GM18870 (cell line): ENCODE measurements at regions not wholly inside any gene's neighbourhood (a gene's known extent, or its start where the extent isn't known, plus 50 kb on each side); places are given as distances from the start of the nearest gene placed in this dataset.
"Not testable (repeated sequence)": the region's sequence is repeated elsewhere in the genome, so short reads cannot be mapped to it uniquely, and the experiment has no call there.

Source experiments
- ATAC-seq: cut with Tn5 transposase; IDR thresholded peaks from one replicate; pipeline ENCODE4 v1.9.1; 2021; ENCODE audit warnings: moderate library complexity; ENCODE audit not compliant: unreplicated experiment

DNA sequence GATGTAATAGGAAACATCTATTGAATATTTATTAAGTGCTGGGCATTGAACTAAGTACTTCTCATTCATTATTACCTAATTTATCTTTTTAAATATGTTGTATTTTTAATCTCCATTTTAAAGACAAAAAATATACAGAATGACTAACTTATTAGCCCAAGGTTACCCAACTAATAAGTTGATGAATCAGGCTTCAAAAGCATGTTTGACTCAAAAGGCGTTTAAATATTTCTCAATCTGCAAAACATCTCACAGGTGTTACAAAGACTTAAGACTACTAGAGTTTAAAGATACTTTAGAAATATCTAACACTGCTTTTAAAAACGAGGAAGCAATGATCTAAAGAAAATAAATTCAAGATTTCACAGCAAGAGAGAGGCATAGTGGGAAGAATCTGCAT lies 457.4 kb upstream of the DCN start:
- ATAC-seq: no peak

DNA sequence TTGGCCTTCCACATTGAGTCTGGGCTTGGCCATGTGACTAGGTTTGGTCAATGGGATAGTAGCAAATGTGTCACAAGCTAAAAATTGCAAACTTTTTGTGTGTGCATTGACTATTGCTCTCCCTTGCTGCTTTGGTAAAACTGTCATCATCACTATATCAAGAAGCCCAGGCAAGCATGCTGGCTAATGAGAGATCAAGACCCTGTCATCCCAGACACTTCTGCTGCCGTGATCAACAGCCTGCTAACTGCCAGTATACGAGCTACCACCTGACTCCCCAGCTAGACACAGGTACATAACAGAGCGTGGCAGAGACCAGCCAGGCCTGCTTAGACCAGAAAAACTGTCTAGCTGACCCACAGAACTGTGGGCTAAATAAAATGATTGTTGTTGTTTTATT lies 456.7 kb upstream of the DCN start:
- no peak for ATAC-seq

DNA sequence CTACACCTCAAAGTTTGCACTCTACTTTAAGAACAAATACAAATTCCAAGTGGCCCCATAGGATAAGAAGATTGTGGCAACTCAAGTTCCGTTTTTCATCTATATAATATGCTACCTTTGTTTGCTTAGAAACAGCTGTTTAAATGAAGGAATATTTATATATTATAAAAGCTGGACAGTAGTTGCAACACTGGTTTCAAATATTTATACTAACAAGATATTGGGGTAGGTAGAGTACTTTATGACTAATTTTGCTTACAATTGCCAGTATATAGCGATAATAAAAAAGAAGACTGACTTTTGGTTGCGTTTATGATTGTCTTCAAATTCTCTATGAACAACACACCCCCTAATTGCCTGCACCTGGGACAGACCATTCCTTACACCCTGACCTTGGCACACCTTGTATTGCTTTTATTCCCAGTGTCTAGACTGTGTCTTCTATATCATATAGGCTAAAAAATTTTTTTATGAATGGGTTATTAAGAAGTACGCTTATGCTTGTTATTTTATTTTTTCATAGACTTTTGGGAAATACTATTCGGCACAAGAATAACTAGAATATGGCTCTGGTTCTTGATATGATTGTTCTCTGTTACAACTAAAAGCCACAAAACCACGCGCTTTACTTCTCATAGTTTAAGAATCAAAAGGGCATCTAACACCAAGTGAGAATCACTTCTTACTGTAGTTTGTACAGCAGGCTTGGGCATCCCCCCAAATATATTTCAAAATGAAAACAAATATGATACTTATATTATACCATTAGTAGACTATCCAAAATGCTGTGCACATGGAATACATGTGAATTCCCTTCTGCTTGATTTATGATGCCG lies 455.4 kb upstream of the DCN start:
- ATAC-seq: no peak

DNA sequence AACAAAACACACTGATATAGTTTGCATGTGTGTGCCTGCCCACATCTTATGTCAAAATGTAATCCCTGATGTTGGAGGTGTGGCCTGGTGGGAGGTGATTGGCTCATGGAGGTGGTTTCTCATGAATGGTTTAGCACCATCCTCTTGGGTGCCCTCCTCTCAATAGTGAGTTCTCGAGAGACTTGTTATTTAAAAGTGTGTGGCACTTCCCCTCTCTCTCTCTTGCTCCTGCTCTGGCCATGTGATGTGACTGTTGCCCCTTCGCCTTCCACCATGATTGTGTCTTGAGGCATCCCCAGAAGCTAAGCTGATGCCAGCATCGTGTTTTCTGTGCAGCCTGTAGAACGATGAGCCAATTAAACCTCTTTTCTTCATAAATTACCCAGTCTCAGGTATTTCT lies 454.1 kb upstream of the DCN start:
- ATAC-seq: no peak

DNA sequence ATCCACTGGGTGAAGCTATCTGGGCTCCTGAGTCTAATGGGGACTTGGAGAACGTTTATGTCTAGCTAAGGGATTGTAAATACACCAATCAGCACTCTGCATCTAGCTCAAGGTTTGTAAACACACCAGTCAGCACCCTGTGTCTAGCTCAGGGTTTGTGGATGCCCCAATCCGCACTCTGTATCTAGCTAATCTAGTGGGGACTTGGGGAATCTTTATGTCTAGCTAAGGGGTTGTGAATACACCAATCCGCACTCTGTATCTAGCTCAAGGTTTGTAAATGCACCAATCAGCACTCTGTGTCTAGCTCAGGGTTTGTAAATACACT lies 451.7 kb upstream of the DCN start:
- ATAC-seq: not testable (repeated sequence)

DNA sequence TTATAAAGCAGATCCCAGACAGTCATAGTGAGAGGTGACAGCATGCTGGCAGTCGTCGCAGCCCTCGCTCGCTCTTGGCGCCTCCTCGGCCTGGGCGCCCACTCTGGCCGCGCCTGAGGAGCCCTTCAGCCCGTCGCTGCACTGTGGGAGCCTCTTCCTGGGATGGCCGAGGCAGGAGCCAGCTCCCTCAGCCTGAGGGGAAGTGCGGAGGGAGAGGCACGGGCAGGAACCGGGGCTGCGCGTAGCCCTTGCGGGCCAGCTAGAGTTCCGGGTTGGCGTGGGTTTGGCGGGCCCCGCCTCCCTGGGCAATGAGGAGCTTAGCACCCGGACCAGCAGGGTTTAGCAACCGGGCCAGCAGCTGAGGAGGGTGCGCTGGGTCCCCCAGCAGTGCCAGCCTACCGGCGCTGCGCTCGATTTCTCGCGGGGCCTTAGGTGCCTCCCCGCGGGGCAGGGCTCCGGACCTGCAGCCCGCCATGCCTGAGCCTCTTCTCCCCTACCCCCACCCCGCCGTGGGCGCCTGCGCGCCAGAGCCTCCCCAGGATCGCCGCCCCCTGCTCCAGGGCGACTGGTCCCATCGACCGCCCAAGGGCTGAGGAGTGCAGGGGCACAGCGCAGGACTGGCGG lies 451.2 kb upstream of the DCN start:
- ATAC-seq: no peak

DNA sequence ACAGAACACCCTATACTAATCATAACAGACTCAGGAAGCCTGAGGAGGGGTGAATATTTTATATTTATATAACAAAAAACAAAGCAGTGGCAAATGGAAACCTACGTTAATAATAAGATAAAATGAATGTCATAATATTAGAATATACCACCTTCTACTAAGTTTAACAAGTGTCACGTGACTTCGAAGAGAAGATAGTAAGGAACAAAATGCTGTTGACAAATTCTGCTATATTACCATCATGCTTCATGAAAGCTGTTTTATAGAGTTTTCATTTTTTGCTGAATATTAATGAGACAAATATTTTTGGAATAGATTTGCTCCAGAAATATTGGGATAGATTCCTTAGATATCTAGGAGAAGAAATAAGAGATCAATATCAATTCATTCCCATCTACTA lies 450.6 kb upstream of the DCN start:
- no peak for ATAC-seq

DNA sequence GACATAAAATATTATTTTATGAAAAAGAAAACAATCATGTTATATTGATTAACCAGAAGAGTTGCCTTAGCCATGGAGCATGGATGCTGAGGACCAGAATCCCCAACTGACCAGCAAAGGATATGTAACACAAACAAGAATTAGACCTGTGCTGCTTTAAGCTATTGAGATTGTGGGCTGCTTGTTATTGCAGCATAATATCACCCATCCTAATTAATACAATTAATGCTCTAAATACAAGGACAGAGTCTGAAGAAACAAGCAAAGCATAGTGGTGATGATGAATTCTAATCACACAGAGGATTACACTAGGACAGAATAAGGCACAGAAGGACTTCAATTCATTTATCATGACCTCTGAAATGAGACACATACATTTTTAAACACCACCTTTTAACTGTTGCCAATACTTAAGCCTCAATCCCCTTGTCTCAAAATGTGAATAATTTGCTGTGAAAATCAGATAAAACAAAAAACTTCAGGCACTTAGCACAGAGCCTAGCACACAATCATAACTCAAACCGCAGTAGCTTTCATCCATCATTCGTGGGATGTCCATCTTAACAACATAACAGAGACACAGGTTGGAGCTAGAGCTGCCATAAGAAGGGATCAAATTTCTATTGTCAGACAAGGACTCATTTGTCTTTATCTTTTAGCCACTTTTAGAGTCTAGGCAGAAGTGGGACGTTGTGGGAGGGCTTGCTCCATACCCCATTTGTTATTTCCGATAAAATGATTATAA lies 449.6 kb upstream of the DCN start:
- ATAC-seq: no peak

DNA sequence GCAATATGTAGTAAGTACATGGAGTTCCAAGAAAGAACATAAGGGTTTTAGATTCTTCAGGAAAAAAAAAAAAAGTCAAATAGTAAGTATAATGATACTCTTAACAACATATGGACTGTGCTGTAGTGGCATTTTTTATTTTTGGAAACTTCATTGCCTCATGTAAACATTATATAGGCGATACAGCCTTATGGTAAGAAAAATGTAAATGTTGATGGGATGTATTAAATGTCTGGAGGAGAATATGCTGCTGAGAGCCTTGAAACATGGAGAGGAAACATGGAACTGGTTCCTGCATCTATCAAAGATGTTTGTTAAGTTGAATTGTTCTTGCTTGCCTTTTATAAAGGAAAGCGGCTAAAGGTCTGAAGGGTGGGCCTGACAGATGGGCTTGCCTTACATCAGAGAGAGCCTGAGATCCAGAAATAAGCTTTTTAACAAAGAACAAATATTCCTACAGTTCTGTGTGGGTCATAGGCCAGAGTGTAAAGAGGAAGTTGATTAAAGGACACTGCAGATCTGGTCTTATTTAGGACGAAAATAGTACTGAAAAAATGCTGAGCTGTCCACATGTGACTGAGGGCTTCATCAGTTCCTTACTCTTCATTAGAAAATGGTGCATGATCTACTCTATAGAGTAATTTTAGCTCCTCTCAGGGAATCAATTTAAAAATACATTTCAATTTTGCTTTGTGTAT lies 448.1 kb upstream of the DCN start:
- ATAC-seq: no peak

DNA sequence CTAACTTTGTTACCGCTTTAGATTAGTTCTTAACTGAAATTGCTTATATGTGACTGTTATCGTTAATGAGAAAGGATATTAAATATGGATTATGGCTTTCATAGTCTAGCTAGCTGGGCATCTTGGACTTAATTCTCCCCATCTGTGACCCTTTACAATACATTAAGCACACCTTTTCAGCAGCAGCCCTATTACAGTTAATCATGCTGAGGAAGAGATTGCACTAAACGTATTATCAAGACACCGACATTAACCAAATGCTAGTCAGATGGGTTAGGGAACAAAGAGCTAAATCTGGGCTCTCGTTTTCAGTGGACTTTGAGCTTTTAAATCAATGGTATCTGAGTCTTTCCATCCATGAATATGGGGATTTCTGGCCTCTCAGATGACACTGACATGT lies 447.5 kb upstream of the DCN start:
- no peak for ATAC-seq

DNA sequence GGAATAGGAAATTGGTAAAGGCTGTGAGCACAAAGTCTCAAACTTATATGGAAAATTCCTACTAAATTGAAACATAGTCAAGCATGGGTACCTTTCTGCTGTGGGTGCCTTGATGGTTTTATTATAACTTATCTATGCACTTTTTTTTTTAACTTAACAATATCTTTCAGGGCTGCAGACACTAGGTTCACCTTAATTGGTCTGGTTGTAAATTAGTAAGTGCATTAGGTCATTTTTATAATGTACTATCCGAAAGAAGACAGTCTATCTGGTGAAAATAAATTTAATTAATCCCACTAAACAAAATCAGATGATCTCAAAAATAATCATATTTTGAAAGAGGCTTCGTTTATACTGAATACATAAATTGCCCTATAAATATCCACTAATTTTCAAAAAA lies 446.8 kb upstream of the DCN start:
- no peak for ATAC-seq

DNA sequence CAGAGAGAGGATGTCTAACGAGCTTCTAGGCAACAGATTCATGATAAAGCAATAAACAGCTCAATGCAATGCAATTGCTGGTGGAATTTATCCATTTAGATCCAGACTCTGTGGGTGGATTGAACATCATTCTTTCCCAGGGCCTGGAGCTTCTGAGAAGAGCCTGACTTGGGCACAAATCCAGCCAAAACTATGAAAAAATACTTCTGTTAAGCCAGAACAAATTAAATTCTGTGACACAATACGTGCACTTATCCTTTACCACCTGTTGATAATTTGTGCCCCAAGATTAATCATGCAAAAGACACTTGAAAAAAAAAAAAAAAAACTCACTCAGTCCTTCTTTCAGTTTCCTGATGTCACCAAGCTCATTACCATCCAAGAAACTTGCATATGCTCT lies 446.0 kb upstream of the DCN start:
- ATAC-seq: no peak

DNA sequence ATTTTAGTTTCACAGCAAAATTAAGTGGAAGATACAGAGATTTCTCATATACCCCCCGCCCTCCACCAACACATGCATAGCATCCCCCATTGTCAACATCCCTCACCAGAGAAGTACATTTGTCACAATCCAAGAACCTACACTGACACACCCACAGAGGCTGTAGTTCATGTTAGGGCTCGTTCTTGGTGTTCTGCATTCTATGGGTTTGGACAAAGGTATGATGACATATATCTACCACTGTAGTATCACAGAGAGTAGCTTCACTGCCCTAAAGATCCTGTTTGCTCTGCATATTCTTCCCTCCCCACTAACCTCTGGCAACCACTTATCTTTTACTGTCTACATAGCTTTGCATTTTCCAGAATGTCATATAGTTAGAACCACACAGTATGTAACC lies 444.6 kb upstream of the DCN start:
- ATAC-seq: no peak

DNA sequence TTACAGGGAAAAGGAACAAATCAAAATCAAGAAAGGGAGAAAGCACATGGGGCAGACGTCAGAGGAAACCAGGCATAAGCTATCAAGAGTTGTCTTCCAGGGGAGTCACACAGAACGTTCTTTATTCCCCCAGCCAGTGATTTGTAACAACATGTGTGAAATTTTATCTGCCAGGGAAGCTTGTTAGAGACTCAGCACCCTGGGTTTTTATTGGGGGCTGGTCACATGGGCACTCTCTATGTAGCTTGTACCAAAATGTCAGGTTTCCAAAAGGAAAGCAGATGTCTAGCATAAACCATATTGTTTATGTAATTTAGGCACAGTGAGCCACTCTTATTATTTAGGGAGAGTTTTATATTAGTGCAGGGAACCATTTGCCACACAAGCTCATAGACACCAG lies 440.4 kb upstream of the DCN start:
- no peak for ATAC-seq

DNA sequence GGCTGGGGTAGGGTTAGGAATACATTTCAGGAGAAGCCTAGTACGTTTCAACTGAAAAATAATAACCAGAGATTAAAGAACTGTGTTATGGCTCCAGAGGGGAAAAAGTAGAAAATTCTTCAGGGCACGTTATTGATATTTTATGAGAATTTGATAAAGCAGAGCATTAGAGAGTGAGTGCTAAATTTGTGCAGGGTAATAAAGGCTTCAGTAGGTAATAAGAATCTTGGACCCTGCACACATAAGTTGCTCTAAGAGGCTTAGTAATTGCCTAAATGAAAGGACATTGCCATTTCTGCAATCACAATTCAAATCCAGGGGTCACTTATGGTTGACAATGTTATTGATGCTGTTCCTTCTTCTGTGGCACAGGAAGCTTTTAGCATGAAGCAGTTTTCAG lies 439.4 kb upstream of the DCN start:
- no peak for ATAC-seq

DNA sequence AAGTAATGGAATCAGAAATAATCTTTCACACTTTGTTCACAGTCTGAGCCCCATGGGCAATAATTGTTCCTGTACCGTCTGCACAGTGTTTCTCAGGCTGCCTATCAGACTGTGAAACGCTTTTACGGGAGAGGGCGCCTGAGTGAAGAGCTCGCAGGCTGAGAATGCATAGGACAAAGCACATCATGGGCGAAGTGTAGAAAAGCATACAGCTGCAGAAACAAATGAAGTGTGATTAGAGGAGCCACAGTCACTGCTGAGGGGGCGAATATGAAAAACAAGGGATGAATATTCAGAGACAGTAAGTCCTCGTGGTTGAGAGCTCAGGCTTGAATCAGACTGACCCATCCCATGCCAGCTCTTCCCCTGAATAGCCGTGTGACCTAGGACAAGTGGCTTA lies 438.4 kb upstream of the DCN start:
- no peak for ATAC-seq

DNA sequence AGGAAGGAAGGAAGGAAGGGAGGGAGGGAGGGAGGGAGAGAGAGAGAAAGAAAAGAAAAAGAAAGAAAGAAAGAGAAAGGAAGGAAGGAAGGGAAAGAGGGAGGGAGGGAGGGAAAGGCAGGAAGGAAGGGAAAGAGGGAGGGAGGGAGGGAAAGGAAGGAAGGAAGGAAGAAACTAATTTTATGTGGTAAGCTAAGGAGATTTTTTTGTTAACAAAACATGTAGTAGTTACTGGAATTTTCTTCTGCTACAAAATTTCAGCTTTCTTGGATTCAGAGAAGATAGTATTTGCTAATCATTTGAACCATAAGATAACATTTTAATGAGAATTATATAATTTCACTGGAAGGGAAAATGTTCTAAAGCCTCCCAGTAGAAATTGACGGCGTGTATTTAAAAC lies 437.8 kb upstream of the DCN start:
- no peak for ATAC-seq

DNA sequence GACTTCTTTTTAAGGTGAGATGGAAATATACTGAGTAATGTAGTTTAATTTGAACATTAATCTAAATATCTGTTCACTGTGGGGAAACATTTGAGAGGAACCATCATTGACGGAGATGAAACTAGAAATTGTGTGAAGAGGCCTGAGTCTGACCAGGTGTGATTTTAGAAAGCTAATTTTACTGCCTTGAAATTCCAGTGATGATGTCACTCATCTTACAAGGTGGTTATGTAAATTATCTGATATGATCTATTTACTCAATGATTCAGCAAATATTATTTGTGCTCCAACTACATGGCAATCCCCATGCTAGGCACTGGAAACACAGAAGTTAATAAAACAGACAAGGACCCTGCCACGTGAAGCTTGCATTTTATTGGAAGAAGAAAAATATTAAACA lies 435.7 kb upstream of the DCN start:
- ATAC-seq: peak; percentile 59

DNA sequence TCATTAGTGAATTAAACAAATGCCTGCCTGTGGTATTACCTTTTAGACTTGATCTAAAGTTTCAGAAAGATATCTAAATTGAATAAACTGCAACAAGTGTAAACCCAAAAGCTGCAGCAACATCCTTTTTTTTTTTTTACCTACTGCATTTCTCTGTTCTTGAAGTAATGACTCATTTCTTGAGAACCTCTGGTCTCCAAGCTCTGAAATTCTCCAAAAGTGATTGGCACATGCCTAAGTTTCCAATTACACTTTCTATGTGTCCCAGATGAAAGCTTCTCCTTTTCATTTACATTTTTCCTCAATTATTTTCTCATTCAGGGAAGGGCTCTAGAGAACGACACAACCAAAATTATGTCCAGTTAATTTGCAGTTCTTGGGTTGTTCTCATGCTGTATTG lies 435.2 kb upstream of the DCN start:
- peak; percentile 41 for ATAC-seq

DNA sequence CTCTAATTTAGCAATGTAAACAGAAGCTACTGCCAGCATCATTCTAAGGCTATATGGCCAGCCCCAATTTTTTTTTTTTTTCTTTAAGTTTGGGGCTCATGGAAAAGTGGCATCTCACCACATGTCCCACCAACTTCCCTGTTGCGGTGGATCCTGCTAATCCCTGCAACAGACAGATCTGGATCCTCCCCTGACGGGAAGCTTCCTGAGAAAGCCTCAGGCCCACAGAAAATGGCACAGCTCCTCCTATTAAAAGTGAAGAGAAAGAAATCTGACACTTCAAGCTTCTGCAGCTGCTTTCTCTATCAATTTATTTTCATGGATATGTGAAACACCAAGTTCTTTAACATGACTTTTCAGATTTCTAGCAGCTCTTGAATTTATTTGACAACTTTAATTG lies 433.8 kb upstream of the DCN start:
- no peak for ATAC-seq

DNA sequence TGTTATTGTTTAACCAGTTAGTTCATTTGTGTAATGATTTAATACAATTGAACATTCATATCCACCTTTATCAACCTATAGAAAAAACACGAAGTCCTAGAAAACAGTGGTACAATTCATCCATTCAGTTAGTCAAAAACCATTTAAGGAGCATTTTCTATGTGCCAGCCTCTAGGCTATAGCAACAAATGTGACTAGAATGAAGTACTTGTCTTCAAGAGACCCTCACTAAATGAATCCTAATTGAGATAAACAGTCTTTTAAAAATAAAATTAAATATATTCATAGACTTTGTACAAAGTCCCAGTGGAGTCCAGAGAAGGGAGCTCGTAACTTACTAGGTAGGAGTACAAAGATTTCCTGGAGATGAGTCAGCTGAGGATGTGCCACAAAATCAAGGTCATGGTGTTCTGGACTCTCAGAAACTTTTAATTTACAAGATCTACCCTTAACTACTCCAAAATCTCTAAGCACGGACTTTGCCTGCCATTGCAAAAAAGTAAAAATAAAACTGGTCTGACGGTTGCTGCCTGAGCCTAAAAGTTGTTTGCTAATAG lies 430.7 kb upstream of the DCN start:
- no peak for ATAC-seq
